ENCODE measurements at regions not wholly inside any gene's neighbourhood (a gene's known extent, or its start where the extent isn't known, plus 50 kb on each side); places are given as distances from the start of the nearest gene placed in this dataset.

GRCh38 chr2:9144046-9144445 lies 62.6 kb upstream of the ASAP2 start:
- H3K4me1 ChIP-seq (ENCODE audit: control insufficient read depth, extremely low read depth, insufficient read depth, low read length) = peaks cover 5% of the 10 kb centered on the region
- no TSS peak for BruUV-seq (replicated peaks)
- intact Hi-C loops (cut with micrococcal nuclease) = loop anchor here (5.0 kb wide), 1 partner anchor 328 kb away; the partner anchor contains the start of gene IAH1
- no peak overlapping the region for H3K9ac ChIP-seq (replicated peaks; ENCODE audit: extremely low read depth, insufficient read depth, low read length)
- H3K4me3 ChIP-seq (replicated peaks in 1 of 3; ENCODE audit: insufficient read depth in 1 of 3, low read depth in 1 of 3, low read length in 3 of 3) = no peak overlapping the region
- ChIA-PET CTCF (interaction anchor here (1.0 to 5.6 kb wide), 9 partner anchors 10 to 237 kb away, joined by 4 to 54 read pairs (median 6); no protein-coding TSS in a partner anchor), POLR2A (no interaction called here)
- no peak overlapping the region for H3K27ac ChIP-seq (ENCODE audit: insufficient read depth, low read depth, low read length)
- TF ChIP-seq MAX (IDR thresholded peaks at IDR 0.05; ENCODE audit: insufficient read depth, insufficient read length) = no peak
- TF ChIP-seq EZH2 (IDR thresholded peaks at IDR 0.05; ENCODE audit: borderline replicate concordance, low read depth, low read length, severe bottlenecking) = no peak
- TF ChIP-seq GATA2 (IDR thresholded peaks at IDR 0.05; ENCODE audit: insufficient read depth, insufficient read length, low read depth, low read length) = no peak
- TF ChIP-seq MYC (IDR thresholded peaks at IDR 0.05; ENCODE audit: low read depth, low read length) = no peak
- no peak for TF ChIP-seq JUN (IDR thresholded peaks at IDR 0.05; ENCODE audit: borderline replicate concordance, insufficient read depth, insufficient read length, low read depth)
- TF ChIP-seq POLR2AphosphoS5 (IDR thresholded peaks at IDR 0.05; ENCODE audit: insufficient read depth, low read depth, low read length) = no peak
- no peak for TF ChIP-seq POLR2A (IDR thresholded peaks at IDR 0.05; ENCODE audit: low read depth, low read length)
- TF ChIP-seq CTCF (IDR thresholded peaks at IDR 0.05; ENCODE audit: extremely low read depth in 1 of 2, insufficient read depth in 1 of 2, low read depth in 1 of 2, low read length in 2 of 2) = no peak
- TF ChIP-seq FOS (IDR thresholded peaks at IDR 0.05; ENCODE audit: borderline replicate concordance, insufficient read depth, low read length) = no peak
- FAIRE-seq (no peak), DNase-seq (ENCODE audit: low read depth, low spot score) (no peak)
- no peaks in the 10 kb centered on the region for H3K79me2 ChIP-seq (ENCODE audit: control insufficient read depth, insufficient read depth, low read length)
- no peaks in the 10 kb centered on the region for H3K36me3 ChIP-seq (ENCODE audit: control insufficient read depth in 2 of 2, extremely low read depth in 1 of 2, insufficient read depth in 2 of 2, low read length in 2 of 2)
- H3K4me2 ChIP-seq (ENCODE audit: insufficient read depth, low read length) = no peak overlapping the region
- no peaks in the 10 kb centered on the region for H3K9me3 ChIP-seq (replicated peaks; ENCODE audit: control insufficient read depth, insufficient read depth, low read length)
- no peaks in the 10 kb centered on the region for H3K27me3 ChIP-seq (ENCODE audit: control insufficient read depth in 2 of 2, insufficient read depth in 2 of 2, low read length in 2 of 2)
- no peaks in the 10 kb centered on the region for H3K9me1 ChIP-seq (replicated peaks; ENCODE audit: control insufficient read depth, extremely low read depth, insufficient read depth, low read length)
- no peaks in the 10 kb centered on the region for H4K20me1 ChIP-seq (replicated peaks; ENCODE audit: control insufficient read depth, extremely low read depth, insufficient read depth, low read length)
- H2AFZ ChIP-seq (ENCODE audit: low read depth, low read length) = no peak overlapping the region
- dilution Hi-C loops (cut with MboI; ENCODE audit: extremely low pct_ligation_motif_present, low sequenced_read_pairs) = no loop called here
